ES-I3 (cell line): ENCODE measurements at regions not wholly inside any gene's neighbourhood (a gene's known extent, or its start where the extent isn't known, plus 50 kb on each side); places are given as distances from the start of the nearest gene placed in this dataset.

Experiments
- H3K36me3 ChIP-seq: 2 replicates; pipeline ENCODE4 v1.6.1; 2013; ENCODE audit warnings: mild to moderate bottlenecking, low read length, control low read depth, moderate library complexity; ENCODE audit not compliant: insufficient read depth
- H3K4me1 ChIP-seq: 2 replicates; pipeline ENCODE4 v1.6.1; 2013; ENCODE audit warnings: mild to moderate bottlenecking, control low read depth, low read length; ENCODE audit not compliant: insufficient read depth
- H3K9ac ChIP-seq: 2 replicates; pipeline ENCODE4 v1.6.1; 2013; ENCODE audit warnings: low read depth, mild to moderate bottlenecking, low read length, moderate library complexity
- H3K9me3 ChIP-seq: 2 replicates; pipeline ENCODE4 v1.6.1; 2013; ENCODE audit warnings: mild to moderate bottlenecking, low read length, moderate library complexity; ENCODE audit not compliant: control insufficient read depth, insufficient read depth

- Histone ChIP-seq H3K9me3 (no peaks in the 10 kb centered on the region), H3K9ac (no peak overlapping the region), H3K4me1 (no peaks in the 10 kb centered on the region), H3K36me3 (no peaks in the 10 kb centered on the region)
Observed at GRCh38 chr17:33976831-33977230, 278.3 kb upstream of the CCL2 start.

DNA sequence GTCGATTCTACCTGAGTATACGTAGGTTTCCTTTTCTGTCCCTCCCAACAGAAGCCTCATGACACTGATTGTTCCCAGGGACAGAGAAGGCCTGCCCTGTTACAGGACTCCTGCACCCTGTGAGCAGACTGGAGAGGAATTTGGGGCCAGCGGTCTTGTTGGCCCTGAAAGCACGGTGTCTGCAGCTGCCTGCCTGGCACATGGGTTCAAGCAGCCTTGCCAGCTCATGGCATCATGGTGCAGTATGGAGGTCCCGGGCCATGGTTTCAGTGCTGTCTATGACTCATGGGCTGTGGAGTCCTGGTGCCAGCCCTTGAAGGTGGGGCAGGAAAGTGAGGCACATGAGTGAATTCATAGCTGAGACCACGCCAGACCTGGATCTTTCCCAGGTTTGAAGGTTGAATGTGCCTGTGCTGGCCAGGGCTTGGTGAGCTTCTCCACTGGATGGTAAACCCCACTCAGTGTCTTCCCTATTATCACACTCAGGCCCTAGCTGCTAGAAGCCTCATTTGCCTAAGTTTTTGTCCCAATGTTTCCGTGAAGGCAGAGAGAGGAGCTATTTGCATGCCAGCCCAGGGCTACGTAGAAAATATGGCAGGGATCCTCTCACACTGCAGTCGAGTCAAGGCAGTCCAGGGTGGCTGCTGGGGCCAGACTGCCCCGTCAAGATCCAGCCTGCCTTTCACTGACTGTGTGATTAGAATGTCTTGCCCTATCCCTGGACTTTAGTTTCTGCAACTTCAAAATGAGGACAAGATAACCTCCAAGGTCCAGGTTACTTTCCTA lies 277.2 kb upstream of the CCL2 start:
- Histone ChIP-seq H3K36me3 (no peaks in the 10 kb centered on the region), H3K4me1 (no peaks in the 10 kb centered on the region), H3K9ac (no peak overlapping the region), H3K9me3 (no peaks in the 10 kb centered on the region)

- Histone ChIP-seq H3K36me3 (no peaks in the 10 kb centered on the region), H3K9me3 (no peaks in the 10 kb centered on the region), H3K9ac (no peak overlapping the region), H3K4me1 (no peaks in the 10 kb centered on the region)
Observed at GRCh38 chr17:33978889-33979288, 276.2 kb upstream of the CCL2 start.

DNA sequence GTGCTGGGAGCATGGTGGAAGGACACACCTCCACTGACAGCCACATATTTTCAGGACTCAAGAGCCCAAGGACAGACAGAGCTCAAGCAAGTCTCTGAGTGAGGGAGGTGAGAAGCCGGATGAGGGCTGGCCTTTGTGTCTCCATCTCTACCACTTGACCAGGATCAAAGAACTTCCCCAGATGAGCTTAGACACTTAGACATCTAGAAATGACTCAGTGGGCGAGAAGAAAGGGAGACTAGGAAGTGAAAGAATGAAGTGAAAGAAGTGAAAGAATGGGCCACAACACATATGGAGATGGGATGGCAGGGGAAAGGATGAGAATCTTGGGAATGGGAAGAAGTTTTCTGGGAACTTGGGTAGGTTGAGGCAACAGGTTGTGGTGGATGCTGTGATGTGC lies 274.9 kb upstream of the CCL2 start:
- Histone ChIP-seq H3K36me3 (no peaks in the 10 kb centered on the region), H3K9me3 (no peaks in the 10 kb centered on the region), H3K9ac (no peak overlapping the region), H3K4me1 (no peaks in the 10 kb centered on the region)

GRCh38 chr17:33981711-33982601 lies 273.1 kb upstream of the CCL2 start:
- no peak overlapping the region for H3K9ac ChIP-seq
- H3K4me1 ChIP-seq, result no peaks in the 10 kb centered on the region
- no peaks in the 10 kb centered on the region for H3K9me3 ChIP-seq
- H3K36me3 ChIP-seq, result no peaks in the 10 kb centered on the region

DNA sequence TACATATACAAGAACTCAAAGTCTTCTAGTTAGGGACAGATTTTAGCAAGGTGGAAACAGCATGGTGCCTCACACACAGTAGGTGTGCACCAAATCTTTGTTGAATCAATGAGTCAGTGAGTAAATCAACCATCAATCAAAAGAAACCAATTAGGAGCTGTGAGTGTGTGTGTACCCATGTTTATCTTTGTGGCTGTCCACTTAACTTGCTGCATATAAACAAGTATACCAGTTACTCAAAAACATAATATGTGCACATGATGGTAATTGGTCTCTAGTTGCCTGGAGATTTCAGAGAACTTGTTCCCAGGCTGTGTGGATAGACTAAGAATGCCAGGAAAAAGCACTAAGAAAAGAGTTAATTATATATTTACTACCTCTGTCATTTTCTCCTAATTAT lies 272.2 kb upstream of the CCL2 start:
- H3K9me3 ChIP-seq, result no peaks in the 10 kb centered on the region
- no peaks in the 10 kb centered on the region for H3K4me1 ChIP-seq
- no peak overlapping the region for H3K9ac ChIP-seq
- no peaks in the 10 kb centered on the region for H3K36me3 ChIP-seq

DNA sequence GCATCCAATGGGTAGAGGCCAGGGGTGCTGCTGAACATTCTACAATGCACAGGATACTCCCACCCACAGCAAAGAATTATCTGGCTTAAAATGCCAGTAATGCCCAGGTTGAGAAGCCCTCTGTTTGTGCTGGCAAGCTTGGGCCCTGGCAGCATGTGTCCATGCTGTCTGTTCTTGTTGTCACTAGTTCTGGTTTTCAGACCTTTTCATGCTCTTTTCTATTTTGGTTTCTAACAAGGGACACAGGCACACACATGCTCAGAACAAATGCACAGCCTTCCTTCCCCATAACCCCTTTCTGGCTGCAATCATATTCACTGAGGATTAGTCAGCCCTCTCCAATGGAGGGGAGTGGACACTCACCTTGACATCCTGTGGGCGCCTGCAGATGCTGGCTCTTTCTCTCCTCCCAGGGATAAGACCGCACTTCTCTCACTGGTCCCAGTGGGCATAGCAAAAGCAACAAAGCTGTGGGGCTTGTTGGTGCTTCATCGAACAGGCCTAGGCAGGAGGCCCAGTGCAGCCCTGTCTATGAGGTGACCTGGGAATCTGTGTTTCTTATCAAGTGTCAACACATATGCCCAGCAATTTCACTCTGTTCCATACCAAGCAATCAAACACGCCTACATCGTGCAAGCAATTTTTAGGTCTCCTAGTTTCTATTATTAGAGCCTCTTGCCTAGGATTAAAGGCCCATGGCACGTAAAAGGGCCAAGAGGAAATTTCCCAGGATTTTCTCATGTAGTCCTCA lies 271.1 kb upstream of the CCL2 start:
- H3K4me1 ChIP-seq, result no peaks in the 10 kb centered on the region

GRCh38 chr17:33986088-33986487 lies 269.0 kb upstream of the CCL2 start:
- Histone ChIP-seq H3K4me1 (no peaks in the 10 kb centered on the region), H3K9me3 (no peaks in the 10 kb centered on the region), H3K36me3 (no peaks in the 10 kb centered on the region), H3K9ac (no peak overlapping the region)

More for the DNA sequence above, 271.1 kb upstream of the CCL2 start:
- Histone ChIP-seq H3K9me3 (no peaks in the 10 kb centered on the region), H3K9ac (no peak overlapping the region), H3K36me3 (no peaks in the 10 kb centered on the region)

DNA sequence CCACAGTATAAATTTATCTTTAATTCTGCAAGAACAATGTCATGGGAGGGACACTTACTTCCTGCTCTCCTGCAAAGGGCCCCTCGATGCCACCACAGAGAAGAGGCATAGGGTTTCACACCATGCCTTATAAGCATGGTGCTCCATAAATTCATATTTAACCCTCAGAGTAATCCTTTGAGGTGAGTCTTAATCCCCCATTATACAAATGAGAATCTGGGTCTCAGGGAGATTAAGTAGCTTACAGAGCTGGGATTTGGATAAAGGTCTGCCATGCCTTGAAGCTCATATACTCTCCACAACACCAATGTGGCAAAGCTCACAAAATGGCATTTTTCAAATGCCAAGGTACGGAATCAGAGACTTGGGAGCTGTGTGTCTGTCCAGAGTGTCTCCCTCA lies 268.5 kb upstream of the CCL2 start:
- no peaks in the 10 kb centered on the region for H3K9me3 ChIP-seq
- H3K36me3 ChIP-seq, result no peaks in the 10 kb centered on the region
- no peak overlapping the region for H3K9ac ChIP-seq
- H3K4me1 ChIP-seq, result peaks cover 3% of the 10 kb centered on the region; the same call in 1 of the 2 replicates

DNA sequence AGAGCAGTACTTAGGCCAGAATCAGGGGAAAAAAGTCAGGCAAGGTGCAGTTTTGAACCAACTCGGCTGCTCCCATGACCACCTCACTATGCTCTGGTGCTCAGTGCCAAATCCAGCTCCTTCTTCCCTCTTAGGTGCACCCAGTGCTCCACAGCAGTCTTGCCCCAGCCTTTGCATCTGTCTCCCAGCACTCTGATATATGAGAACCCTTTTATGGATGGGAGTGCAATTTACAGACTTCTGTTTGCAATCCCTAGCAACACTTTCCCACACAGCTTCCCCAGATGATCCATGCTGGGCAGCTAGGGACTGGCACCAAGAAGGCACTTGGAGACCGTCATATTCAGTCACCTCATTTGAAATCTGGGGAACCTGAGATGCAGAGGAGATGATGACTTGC lies 267.9 kb upstream of the CCL2 start:
- Histone ChIP-seq H3K9ac (no peak overlapping the region), H3K4me1 (peaks cover 3% of the 10 kb centered on the region; the same call in 1 of the 2 replicates), H3K9me3 (no peaks in the 10 kb centered on the region), H3K36me3 (no peaks in the 10 kb centered on the region)

- H3K4me1 ChIP-seq, result peaks cover 3% of the 10 kb centered on the region; the same call in 1 of the 2 replicates
- no peaks in the 10 kb centered on the region for H3K9me3 ChIP-seq
- no peaks in the 10 kb centered on the region for H3K36me3 ChIP-seq
- H3K9ac ChIP-seq, result no peak overlapping the region
Observed at GRCh38 chr17:33989361-33990148, 265.5 kb upstream of the CCL2 start.

DNA sequence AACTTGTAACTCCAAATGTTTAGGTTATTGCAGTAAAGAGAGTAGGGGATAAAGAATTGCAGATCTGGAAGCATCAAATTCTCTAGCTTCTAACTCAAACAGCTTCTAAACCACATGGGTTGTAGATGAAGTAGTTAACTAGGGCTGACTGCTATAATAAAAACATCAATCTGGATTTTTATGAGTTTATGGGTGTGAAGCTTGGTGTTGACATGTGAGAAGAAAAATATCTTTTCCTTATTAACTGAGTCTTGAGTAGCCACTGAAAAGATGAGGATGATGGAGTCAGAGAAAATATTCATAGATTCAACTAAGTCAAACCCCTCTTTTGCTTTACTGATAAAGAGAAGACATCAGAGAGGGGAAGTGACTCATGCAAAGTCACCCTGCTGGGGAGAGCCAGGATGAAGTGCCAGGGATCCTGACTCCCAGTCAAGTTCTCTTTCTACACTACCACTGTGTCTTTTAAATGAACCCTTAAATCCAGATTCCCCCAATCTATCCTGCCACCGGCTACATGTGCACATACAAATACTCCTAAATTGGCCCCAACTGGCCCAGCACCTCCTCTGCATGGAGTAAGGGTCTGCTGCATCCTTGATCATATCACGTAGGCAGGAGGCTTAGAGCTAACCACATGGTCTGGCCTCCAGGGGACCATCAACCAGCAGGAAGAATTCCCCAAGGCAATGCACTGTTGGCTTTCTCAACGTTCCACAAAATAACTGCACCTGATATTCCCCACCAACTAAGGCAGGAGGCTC lies 264.0 kb upstream of the CCL2 start:
- H3K9me3 ChIP-seq, result no peaks in the 10 kb centered on the region
- no peaks in the 10 kb centered on the region for H3K36me3 ChIP-seq
- H3K4me1 ChIP-seq, result peaks cover 3% of the 10 kb centered on the region; the same call in 1 of the 2 replicates
- no peak overlapping the region for H3K9ac ChIP-seq

DNA sequence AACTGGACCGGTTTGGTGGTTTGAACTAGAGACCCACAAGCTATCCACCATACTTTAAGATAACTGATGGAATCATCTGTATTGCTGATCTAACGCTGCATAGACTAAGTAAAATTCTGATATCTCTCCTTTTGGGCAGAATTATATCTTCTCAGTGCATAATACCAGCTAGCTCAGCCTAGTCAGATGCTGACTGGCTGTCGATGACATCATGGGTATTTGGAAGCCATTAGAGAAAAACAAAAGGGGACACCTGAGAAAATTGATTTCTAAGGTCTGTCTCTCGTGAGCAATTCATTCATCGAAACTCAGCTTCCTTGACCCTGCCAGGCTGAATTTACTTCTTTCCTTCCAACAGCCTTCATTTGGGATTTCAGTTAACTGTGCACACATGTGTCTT lies 263.0 kb upstream of the CCL2 start:
- no peak overlapping the region for H3K9ac ChIP-seq
- no peaks in the 10 kb centered on the region for H3K36me3 ChIP-seq
- no peaks in the 10 kb centered on the region for H3K9me3 ChIP-seq
- peaks cover 3% of the 10 kb centered on the region; the same call in 1 of the 2 replicates for H3K4me1 ChIP-seq
